HepG2 (cell line): ENCODE measurements at regions not wholly inside any gene's neighbourhood (a gene's known extent, or its start where the extent isn't known, plus 50 kb on each side); places are given as distances from the start of the nearest gene placed in this dataset.

Experiments used
- CTCF ChIP-seq: sonication (generic); formaldehyde crosslinking; IDR thresholded peaks from 2 replicates; pipeline ENCODE4 v1.5.0; 2020; ENCODE audit warnings: mild to moderate bottlenecking, missing genetic modification reagents, moderate library complexity
- MXI1 ChIP-seq: IDR thresholded peaks from 3 replicates; pipeline ENCODE4 v1.6.1; 2012; ENCODE audit warnings: low read depth, low read length, inconsistent platforms, borderline replicate concordance
- MZF1 ChIP-seq: sonication (generic); formaldehyde crosslinking; IDR thresholded peaks from 2 replicates; pipeline ENCODE4 v1.8.1; 2023; ENCODE audit warnings: mild to moderate bottlenecking, missing genetic modification reagents, borderline replicate concordance
- POLR2AphosphoS5 ChIP-seq: IDR thresholded peaks from 2 replicates; pipeline ENCODE4 v1.6.1; 2012; ENCODE audit warnings: low read depth, low read length
- ZNF274 ChIP-seq: sonication (generic); formaldehyde crosslinking; IDR thresholded peaks from 2 replicates; pipeline ENCODE4 v1.5.1; 2020; ENCODE audit warnings: mild to moderate bottlenecking, missing genetic modification reagents

- TF ChIP-seq MXI1 (no peak), ZNF274 (CRISPR knock-in tag) (no peak), CTCF (CRISPR knock-in tag) (no peak), MZF1 (no peak), POLR2AphosphoS5 (no peak)
Measured at GRCh38 chr5:98541641-98542040, 231.8 kb upstream of the RGMB start.
